B cell (primary cell): ENCODE measurements at regions not wholly inside any gene's neighbourhood (a gene's known extent, or its start where the extent isn't known, plus 50 kb on each side); places are given as distances from the start of the nearest gene placed in this dataset.

Source experiments
- ATAC-seq: fragments of 200-7000 bp; cut with Tn5 transposase; one replicate; pipeline ENCODE4 v1.10.0; 2021; ENCODE audit warnings: low read depth, mild to moderate bottlenecking, moderate number of reproducible peaks, moderate library complexity
- CTCF ChIA-PET: fragments of 350-600 bp; sonication (Branson Sonifier 250); formaldehyde crosslinking; loops from one replicate; lab custom pipeline; 2021; ENCODE audit warnings: antibody characterized with exemption, inconsistent platforms; lab: Charles Lee
- POLR2A ChIA-PET: fragments of 350-600 bp; sonication (Branson Sonifier 250); formaldehyde crosslinking; loops from one replicate; lab custom pipeline; 2021; ENCODE audit warnings: antibody characterized with exemption; lab: Charles Lee
- DNase-seq: peaks from one replicate; pipeline ENCODE4 v3.0.0; 2013
- H2AFZ ChIP-seq: 2 replicates; pipeline ENCODE4 v1.6.1; 2012; ENCODE audit warnings: mild to moderate bottlenecking, low read depth, low read length; ENCODE audit not compliant: insufficient read depth, poor library complexity, severe bottlenecking
- H3K27ac ChIP-seq, 2 donors: 1 replicate in 1 of 2; 2 replicates in 1 of 2; pipeline ENCODE4 v1.5.1; 2012 to 2013; ENCODE audit warnings: low read length in 2 of 2, mild to moderate bottlenecking in 2 of 2, moderate library complexity in 1 of 2
- H3K27me3 ChIP-seq, 4 experiments: fragments of 200-600 bp in 1 of 4; sonication (generic) in 1 of 4; replicated peaks in 1 of 4; 1 replicate in 2 of 4; 2 replicates in 2 of 4; pipeline versions ENCODE4 v1.6.1 to v1.7.0; 2013 to 2016; ENCODE audit warnings: low read length in 3 of 4, mild to moderate bottlenecking in 2 of 4, mixed read lengths in 1 of 4, moderate library complexity in 1 of 4; ENCODE audit not compliant: insufficient read depth in 4 of 4, control insufficient read depth in 3 of 4; ENCODE audit errors: control extremely low read depth in 1 of 4
- H3K36me3 ChIP-seq, 2 experiments: replicated peaks in 1 of 2; 1 replicate in 1 of 2; 2 replicates in 1 of 2; pipeline versions ENCODE4 v1.6.1 to v1.7.1; 2013; ENCODE audit warnings: low read length in 1 of 2; ENCODE audit not compliant: insufficient read depth in 2 of 2, control insufficient read depth in 1 of 2; ENCODE audit errors: control extremely low read depth in 1 of 2, extremely low read depth in 1 of 2
- H3K4me1 ChIP-seq, 2 donors: fragments of 200-600 bp in 1 of 2; sonication (generic) in 1 of 2; 1 replicate in 1 of 2; 2 replicates in 1 of 2; pipeline versions ENCODE4 v1.5.1 to v1.6.1; 2013 to 2017; ENCODE audit warnings: low read length in 2 of 2; ENCODE audit not compliant: control insufficient read depth in 2 of 2, insufficient read depth in 2 of 2
- H3K4me2 ChIP-seq: replicated peaks from 2 replicates; pipeline ENCODE3; 2012; ENCODE audit warnings: mild to moderate bottlenecking, low read depth, low read length; ENCODE audit not compliant: poor library complexity, severe bottlenecking
- H3K4me3 ChIP-seq, 5 experiments: fragments of 200-600 bp in 1 of 5; sonication (generic) in 1 of 5; 1 replicate in 3 of 5; 2 replicates in 2 of 5; pipeline versions ENCODE4 v1.5.1 to v1.7.0; 2011 to 2016; ENCODE audit warnings: low read length in 4 of 5, mild to moderate bottlenecking in 4 of 5, low read depth in 2 of 5, control low read depth in 1 of 5, moderate library complexity in 1 of 5; ENCODE audit not compliant: insufficient read depth in 1 of 5; ENCODE audit errors: control extremely low read depth in 1 of 5, extremely low read depth in 1 of 5
- H3K79me2 ChIP-seq: fragments of 200-600 bp; sonication (generic); one replicate; pipeline ENCODE4 v1.6.0; 2016; ENCODE audit warnings: low read length; ENCODE audit not compliant: control insufficient read depth, insufficient read depth
- H3K9ac ChIP-seq: fragments of 200-600 bp; sonication (generic); 2 replicates; pipeline ENCODE4 v1.6.1; 2017; ENCODE audit warnings: mild to moderate bottlenecking, low read length, moderate library complexity
- H3K9me3 ChIP-seq, 3 donors: one replicate each; pipeline versions ENCODE4 v1.6.1 to v1.7.1; 2013; ENCODE audit warnings: low read length in 2 of 3; ENCODE audit not compliant: control insufficient read depth in 2 of 3, insufficient read depth in 1 of 3; ENCODE audit errors: control extremely low read depth in 1 of 3
- H4K20me1 ChIP-seq: 2 replicates; pipeline ENCODE4 v1.6.0; 2012; ENCODE audit warnings: mild to moderate bottlenecking, low read length; ENCODE audit not compliant: insufficient read depth, control insufficient read depth, poor library complexity, severe bottlenecking
- H3K27ac Mint-ChIP-seq: one replicate; pipeline ENCODE4 v1.8.0; 2021; ENCODE audit warnings: mixed read lengths
- H3K27me3 Mint-ChIP-seq: one replicate; pipeline ENCODE4 v1.8.0; 2021; ENCODE audit warnings: mixed read lengths
- H3K4me1 Mint-ChIP-seq: one replicate; pipeline ENCODE4 v1.8.0; 2021; ENCODE audit warnings: mixed read lengths
- H3K4me3 Mint-ChIP-seq: one replicate; pipeline ENCODE4 v1.8.0; 2021; ENCODE audit warnings: mixed read lengths
- H3K9me3 Mint-ChIP-seq: one replicate; pipeline ENCODE4 v1.8.0; 2022; ENCODE audit warnings: mixed read lengths; ENCODE audit not compliant: insufficient read depth
- EZH2 ChIP-seq: IDR thresholded peaks from 2 replicates; pipeline ENCODE4 v1.6.1; 2012; ENCODE audit warnings: borderline replicate concordance, low read depth, mild to moderate bottlenecking, moderate library complexity, low read length; ENCODE audit not compliant: insufficient read depth, poor library complexity, severe bottlenecking
- WGBS: methylation state at CpG from one replicate; pipeline ENCODE4 v1.1.5; 2013; ENCODE audit warnings: missing lambda C conversion rate; ENCODE audit not compliant: insufficient coverage; 5-methylcytosine and 5-hydroxymethylcytosine counted together
- intact Hi-C: fragments of 100-400 bp; cut with micrococcal nuclease; formaldehyde crosslinking; loops from one replicate; pipeline ENCODE4 v1.10.0; 2022
- TF ChIP-seq, protein P1 (sequence below): fragments of 200-600 bp; IDR thresholded peaks from one replicate; pipeline ENCODE4 v1.8.0; 2022; ENCODE audit warnings: antibody characterized with exemption, mild to moderate bottlenecking

DNA sequence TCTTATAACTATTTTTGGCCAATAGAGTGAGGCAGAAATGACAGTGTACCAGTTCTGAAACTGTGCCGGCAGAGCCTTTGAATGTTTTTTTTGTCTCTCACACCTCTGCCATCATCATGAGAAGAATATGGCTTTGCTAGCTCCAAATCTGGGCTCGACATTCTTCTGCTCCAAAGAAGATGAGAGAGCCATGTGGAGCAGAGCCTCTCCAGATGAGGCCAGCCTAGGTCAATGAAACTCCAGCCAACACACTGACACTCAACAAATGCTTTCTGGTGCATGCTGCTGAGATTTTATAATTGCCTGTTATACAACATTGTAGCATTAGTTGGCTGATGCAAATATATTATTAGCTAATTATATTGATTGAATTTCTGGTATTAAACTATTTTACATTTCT lies 154.7 kb downstream of the SLC38A4 start:
- Histone ChIP-seq H3K9ac (no peak overlapping the region), H2AFZ (no peak overlapping the region), H3K27me3 (no peaks in the 10 kb centered on the region), H3K79me2 (no peaks in the 10 kb centered on the region), H3K4me3 (no peak overlapping the region), H3K27ac (no peak overlapping the region), H3K4me2 (no peak overlapping the region), H3K36me3 (no peaks in the 10 kb centered on the region), H3K9me3 (no peaks in the 10 kb centered on the region), H3K4me1 (no peaks in the 10 kb centered on the region), H4K20me1 (no peaks in the 10 kb centered on the region)
- DNase-seq (no peak), ATAC-seq (no peak)
- no peaks in the 10 kb centered on the region for H3K4me1 Mint-ChIP-seq
- POLR2A ChIA-PET, result no interaction called here
- no peak overlapping the region for H3K27ac Mint-ChIP-seq
- CTCF ChIA-PET, result interaction anchor here (2.2 kb wide), 1 partner anchor 9 kb away, joined by 8 read pairs; no protein-coding TSS in a partner anchor
- intact Hi-C loops, result no loop called here
- H3K27me3 Mint-ChIP-seq, result peaks cover 3% of the 10 kb centered on the region
- WGBS, result 88% methylated on average over 2 of the region's 2 CpGs
- H3K9me3 Mint-ChIP-seq, result no peaks in the 10 kb centered on the region
- no peak overlapping the region for H3K4me3 Mint-ChIP-seq
- no peak for TF ChIP-seq EZH2
- TF ChIP-seq, protein P1, sequence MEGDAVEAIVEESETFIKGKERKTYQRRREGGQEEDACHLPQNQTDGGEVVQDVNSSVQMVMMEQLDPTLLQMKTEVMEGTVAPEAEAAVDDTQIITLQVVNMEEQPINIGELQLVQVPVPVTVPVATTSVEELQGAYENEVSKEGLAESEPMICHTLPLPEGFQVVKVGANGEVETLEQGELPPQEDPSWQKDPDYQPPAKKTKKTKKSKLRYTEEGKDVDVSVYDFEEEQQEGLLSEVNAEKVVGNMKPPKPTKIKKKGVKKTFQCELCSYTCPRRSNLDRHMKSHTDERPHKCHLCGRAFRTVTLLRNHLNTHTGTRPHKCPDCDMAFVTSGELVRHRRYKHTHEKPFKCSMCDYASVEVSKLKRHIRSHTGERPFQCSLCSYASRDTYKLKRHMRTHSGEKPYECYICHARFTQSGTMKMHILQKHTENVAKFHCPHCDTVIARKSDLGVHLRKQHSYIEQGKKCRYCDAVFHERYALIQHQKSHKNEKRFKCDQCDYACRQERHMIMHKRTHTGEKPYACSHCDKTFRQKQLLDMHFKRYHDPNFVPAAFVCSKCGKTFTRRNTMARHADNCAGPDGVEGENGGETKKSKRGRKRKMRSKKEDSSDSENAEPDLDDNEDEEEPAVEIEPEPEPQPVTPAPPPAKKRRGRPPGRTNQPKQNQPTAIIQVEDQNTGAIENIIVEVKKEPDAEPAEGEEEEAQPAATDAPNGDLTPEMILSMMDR, result no peak

GRCh38 chr12:46670636-46671035 lies 155.2 kb downstream of the SLC38A4 start:
- H3K9ac ChIP-seq, result no peak overlapping the region
- Mint-ChIP-seq H3K27ac (no peak overlapping the region), H3K9me3 (no peaks in the 10 kb centered on the region), H3K4me1 (no peaks in the 10 kb centered on the region), H3K4me3 (no peak overlapping the region), H3K27me3 (peaks cover 3% of the 10 kb centered on the region)
- H3K36me3 ChIP-seq, result no peaks in the 10 kb centered on the region
- H3K4me3 ChIP-seq, result no peak overlapping the region
- DNase-seq (no peak), ATAC-seq (no peak)
- no peaks in the 10 kb centered on the region for H4K20me1 ChIP-seq
- intact Hi-C loops, result no loop called here
- no peak overlapping the region for H3K27ac ChIP-seq
- H3K4me2 ChIP-seq, result no peak overlapping the region
- no peaks in the 10 kb centered on the region for H3K4me1 ChIP-seq
- POLR2A ChIA-PET, result no interaction called here
- no peak overlapping the region for H2AFZ ChIP-seq
- H3K27me3 ChIP-seq, result no peaks in the 10 kb centered on the region
- no peaks in the 10 kb centered on the region for H3K9me3 ChIP-seq
- TF ChIP-seq, protein P1, result no peak
- TF ChIP-seq EZH2, result no peak
- CTCF ChIA-PET, result no interaction called here
- no peaks in the 10 kb centered on the region for H3K79me2 ChIP-seq
- no CpG with 5 or more reads among the region's 1 CpG for WGBS
